Spleen (tissue), 3 donors: ENCODE measurements at regions not wholly inside any gene's neighbourhood (a gene's known extent, or its start where the extent isn't known, plus 50 kb on each side); places are given as distances from the start of the nearest gene placed in this dataset.

ENCODE experiments used
- POLR2A ChIP-seq, 3 donors: fragments of 450-650 bp; IDR thresholded peaks; one replicate each; pipeline ENCODE4 v1.5.1; 2017; ENCODE audit warnings: antibody characterized with exemption in 3 of 3, mild to moderate bottlenecking in 1 of 3
- POLR2AphosphoS5 ChIP-seq, 3 donors: sonication (generic); formaldehyde crosslinking; IDR thresholded peaks; one replicate each; pipeline ENCODE4 v1.5.1; 2017; ENCODE audit warnings: antibody characterized with exemption in 3 of 3

DNA sequence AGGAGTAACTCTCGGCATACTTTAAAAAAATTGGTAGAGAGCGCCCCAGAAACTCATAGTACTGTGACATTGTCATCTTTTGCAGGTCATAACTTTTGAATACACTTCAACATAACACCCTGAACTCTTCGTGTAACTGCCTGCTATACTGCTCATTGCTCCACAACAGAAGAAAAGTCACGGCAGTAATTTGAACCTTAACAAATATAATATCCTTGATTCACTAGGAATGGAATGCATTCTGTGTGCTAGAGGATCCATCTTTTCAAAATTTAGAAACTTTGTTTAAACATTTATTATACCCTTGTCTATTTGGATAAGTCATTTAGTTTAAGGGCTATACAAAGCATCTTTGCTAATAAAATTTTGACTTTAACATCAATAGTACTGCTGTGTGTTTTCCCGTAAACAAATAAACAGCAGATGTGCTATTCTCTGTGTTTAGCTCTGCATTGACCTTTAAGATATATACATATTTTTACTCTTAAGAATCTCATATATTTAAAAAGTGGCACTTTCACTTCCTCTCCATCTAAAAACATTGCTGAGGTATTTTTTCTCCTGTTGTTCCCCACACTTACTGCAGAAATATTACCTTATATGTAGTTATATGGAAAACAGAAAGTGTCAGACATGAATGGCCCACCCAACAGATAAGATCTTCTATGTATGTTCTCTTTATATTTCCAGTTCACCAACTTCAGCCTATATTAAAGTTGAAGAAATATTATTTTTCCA is 217.6 kb upstream of the TMEM229A start:
- no peak for TF ChIP-seq POLR2AphosphoS5 (IDR thresholded peaks at IDR 0.05)
- TF ChIP-seq POLR2A (IDR thresholded peaks at IDR 0.05) = no peak
